Osteoblast (primary cell): ENCODE measurements at regions not wholly inside any gene's neighbourhood (a gene's known extent, or its start where the extent isn't known, plus 50 kb on each side); places are given as distances from the start of the nearest gene placed in this dataset.

Source experiments
- DNase-seq: peaks from one replicate; pipeline ENCODE4 v3.0.0; 2011; ENCODE audit warnings: low spot score, mixed read lengths; ENCODE audit not compliant: insufficient read length; ENCODE audit errors: missing footprints
- H2AFZ ChIP-seq: 2 replicates; pipeline ENCODE4 v1.6.0; 2011; ENCODE audit warnings: mild to moderate bottlenecking, low read length
- H3K27ac ChIP-seq: 2 replicates; pipeline ENCODE4 v1.5.1; 2011; ENCODE audit warnings: mild to moderate bottlenecking, low read depth, low read length, moderate library complexity
- H3K27me3 ChIP-seq: 2 replicates; pipeline ENCODE4 v1.6.0; 2012; ENCODE audit warnings: mild to moderate bottlenecking, control low read depth, inconsistent platforms, low read length, moderate library complexity; ENCODE audit not compliant: insufficient read depth
- H3K36me3 ChIP-seq: 2 replicates; pipeline ENCODE4 v1.5.1; 2011; ENCODE audit warnings: mild to moderate bottlenecking, low read length, control low read depth, moderate library complexity; ENCODE audit not compliant: insufficient read depth
- H3K4me1 ChIP-seq: 2 replicates; pipeline ENCODE4 v1.5.1; 2011; ENCODE audit warnings: mild to moderate bottlenecking, low read length, control low read depth, moderate library complexity; ENCODE audit not compliant: insufficient read depth
- H3K4me2 ChIP-seq: 2 replicates; pipeline ENCODE4 v1.6.0; 2011; ENCODE audit warnings: mild to moderate bottlenecking, low read length; ENCODE audit not compliant: insufficient read depth
- H3K4me3 ChIP-seq: fragments of 200-600 bp; sonication (generic); 3 replicates; pipeline ENCODE4 v1.5.1; 2012; ENCODE audit warnings: mild to moderate bottlenecking, low read length, inconsistent platforms; ENCODE audit not compliant: insufficient read depth
- H3K79me2 ChIP-seq: 2 replicates; pipeline ENCODE4 v1.6.0; 2012; ENCODE audit warnings: mild to moderate bottlenecking, low read length, control low read depth, inconsistent platforms; ENCODE audit not compliant: insufficient read depth
- H3K9me3 ChIP-seq: 2 replicates; pipeline ENCODE4 v1.5.1; 2011; ENCODE audit warnings: low read depth, low read length, control low read depth
- H4K20me1 ChIP-seq: 2 replicates; pipeline ENCODE4 v1.6.0; 2012; ENCODE audit warnings: mild to moderate bottlenecking, low read length, control low read depth; ENCODE audit not compliant: insufficient read depth
- TF ChIP-seq, protein P1 (sequence below): IDR thresholded peaks from 2 replicates; pipeline ENCODE4 v1.5.1; 2011; ENCODE audit warnings: mild to moderate bottlenecking, low read depth, low read length, moderate library complexity; ENCODE audit errors: extremely low read depth

- Histone ChIP-seq H3K27ac (no peak overlapping the region), H3K4me1 (no peaks in the 10 kb centered on the region), H3K4me2 (no peak overlapping the region), H4K20me1 (no peaks in the 10 kb centered on the region), H3K4me3 (no peak overlapping the region), H3K36me3 (no peaks in the 10 kb centered on the region), H2AFZ (no peak overlapping the region), H3K9me3 (no peaks in the 10 kb centered on the region), H3K27me3 (no peaks in the 10 kb centered on the region), H3K79me2 (no peaks in the 10 kb centered on the region)
- TF ChIP-seq, protein P1, sequence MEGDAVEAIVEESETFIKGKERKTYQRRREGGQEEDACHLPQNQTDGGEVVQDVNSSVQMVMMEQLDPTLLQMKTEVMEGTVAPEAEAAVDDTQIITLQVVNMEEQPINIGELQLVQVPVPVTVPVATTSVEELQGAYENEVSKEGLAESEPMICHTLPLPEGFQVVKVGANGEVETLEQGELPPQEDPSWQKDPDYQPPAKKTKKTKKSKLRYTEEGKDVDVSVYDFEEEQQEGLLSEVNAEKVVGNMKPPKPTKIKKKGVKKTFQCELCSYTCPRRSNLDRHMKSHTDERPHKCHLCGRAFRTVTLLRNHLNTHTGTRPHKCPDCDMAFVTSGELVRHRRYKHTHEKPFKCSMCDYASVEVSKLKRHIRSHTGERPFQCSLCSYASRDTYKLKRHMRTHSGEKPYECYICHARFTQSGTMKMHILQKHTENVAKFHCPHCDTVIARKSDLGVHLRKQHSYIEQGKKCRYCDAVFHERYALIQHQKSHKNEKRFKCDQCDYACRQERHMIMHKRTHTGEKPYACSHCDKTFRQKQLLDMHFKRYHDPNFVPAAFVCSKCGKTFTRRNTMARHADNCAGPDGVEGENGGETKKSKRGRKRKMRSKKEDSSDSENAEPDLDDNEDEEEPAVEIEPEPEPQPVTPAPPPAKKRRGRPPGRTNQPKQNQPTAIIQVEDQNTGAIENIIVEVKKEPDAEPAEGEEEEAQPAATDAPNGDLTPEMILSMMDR: no peak
- no peak for DNase-seq
Measured at GRCh38 chr3:80806673-80807072, 954.8 kb downstream of the GBE1 start.

DNA sequence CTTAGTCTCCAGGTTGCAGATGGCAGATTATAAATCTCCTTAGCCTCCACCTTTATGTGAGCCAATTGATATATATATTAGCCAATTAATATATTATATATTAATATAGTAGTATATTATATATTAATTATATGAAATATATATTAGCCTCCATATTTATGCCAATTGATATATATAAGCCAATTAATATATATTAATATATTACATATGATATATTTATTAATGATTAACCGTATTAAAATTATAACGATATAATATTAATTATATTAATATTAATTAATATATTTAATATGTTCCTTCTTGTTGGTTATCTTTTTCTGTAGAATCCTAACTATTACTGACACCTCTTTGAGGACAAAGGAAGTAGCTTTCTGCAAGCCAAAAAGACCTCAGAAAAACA, 972.5 kb downstream of the GBE1 start:
- no peak for DNase-seq
- Histone ChIP-seq H2AFZ (no peak overlapping the region), H4K20me1 (no peaks in the 10 kb centered on the region), H3K27ac (no peak overlapping the region), H3K79me2 (no peaks in the 10 kb centered on the region), H3K9me3 (peaks cover 2% of the 10 kb centered on the region), H3K4me1 (no peaks in the 10 kb centered on the region), H3K27me3 (no peaks in the 10 kb centered on the region), H3K4me2 (no peak overlapping the region), H3K4me3 (no peak overlapping the region), H3K36me3 (no peaks in the 10 kb centered on the region)
- TF ChIP-seq, protein P1: no peak

GRCh38 chr3:80785875-80786274, 975.6 kb downstream of the GBE1 start:
- no peaks in the 10 kb centered on the region for H3K4me1 ChIP-seq
- no peak overlapping the region for H3K27ac ChIP-seq
- no peak for DNase-seq
- H2AFZ ChIP-seq: no peak overlapping the region
- no peak overlapping the region for H3K4me2 ChIP-seq
- H3K36me3 ChIP-seq: no peaks in the 10 kb centered on the region
- no peaks in the 10 kb centered on the region for H3K79me2 ChIP-seq
- no peak overlapping the region for H3K4me3 ChIP-seq
- no peaks in the 10 kb centered on the region for H3K9me3 ChIP-seq
- no peaks in the 10 kb centered on the region for H3K27me3 ChIP-seq
- H4K20me1 ChIP-seq: no peaks in the 10 kb centered on the region
- TF ChIP-seq, protein P1: no peak

- TF ChIP-seq, protein P1: no peak
- DNase-seq: no peak
- H3K27me3 ChIP-seq: no peaks in the 10 kb centered on the region
Measured at GRCh38 chr3:80785475-80785874, 976.0 kb downstream of the GBE1 start.

More at GRCh38 chr3:80785475-80785874, 976.0 kb downstream of the GBE1 start:
- no peaks in the 10 kb centered on the region for H4K20me1 ChIP-seq
- H3K27ac ChIP-seq: no peak overlapping the region
- H3K9me3 ChIP-seq: no peaks in the 10 kb centered on the region
- no peak overlapping the region for H3K4me3 ChIP-seq
- no peaks in the 10 kb centered on the region for H3K36me3 ChIP-seq
- H3K79me2 ChIP-seq: no peaks in the 10 kb centered on the region
- no peak overlapping the region for H3K4me2 ChIP-seq
- no peak overlapping the region for H2AFZ ChIP-seq
- H3K4me1 ChIP-seq: no peaks in the 10 kb centered on the region
